ENCODE measurements at regions not wholly inside any gene's neighbourhood (a gene's known extent, or its start where the extent isn't known, plus 50 kb on each side); places are given as distances from the start of the nearest gene placed in this dataset.

- TF ChIP-seq CTCF (IDR thresholded peaks at IDR 0.05) (no peak), POLR2AphosphoS5 (IDR thresholded peaks at IDR 0.05; ENCODE audit: low read depth, low read length) (no peak), REST (IDR thresholded peaks at IDR 0.05; ENCODE audit: insufficient read depth in 1 of 2, low read depth in 2 of 2, low read length in 1 of 2) (no peak)
Measured at GRCh38 chr14:85895603-85896002, 365.7 kb downstream of the FLRT2 start.

Data from Panc1 (cell line).